GM12878 (cell line): ENCODE measurements at regions not wholly inside any gene's neighbourhood (a gene's known extent, or its start where the extent isn't known, plus 50 kb on each side); places are given as distances from the start of the nearest gene placed in this dataset.
A peak's percentile ranks its signal among the peaks of the same experiment; 100 is the strongest.

ENCODE experiments used
- CEBPB ChIP-seq, 2 experiments: fragments of 150-350 bp in 1 of 2; IDR thresholded peaks; 2 replicates each; pipeline ENCODE4 v1.6.1; 2012 to 2014; ENCODE audit warnings: low read depth in 2 of 2, low read length in 2 of 2, borderline replicate concordance in 1 of 2, inconsistent platforms in 1 of 2
- CREB1 ChIP-seq: IDR thresholded peaks from 2 replicates; pipeline ENCODE4 v1.6.1; 2012; ENCODE audit warnings: low read depth, mild to moderate bottlenecking, inconsistent platforms
- JUND ChIP-seq: IDR thresholded peaks from 2 replicates; pipeline ENCODE4 v1.6.1; 2012; ENCODE audit warnings: low read depth, mild to moderate bottlenecking, low read length, improper control_type of control experiment, moderate library complexity
- KAT2A ChIP-seq: conservative IDR thresholded peaks from 2 replicates; pipeline ENCODE4 v1.6.1; 2011; ENCODE audit warnings: low read depth, low read length; ENCODE audit not compliant: control insufficient read depth
- MTA2 ChIP-seq: fragments of 450-650 bp; IDR thresholded peaks from 2 replicates; pipeline ENCODE4 v1.6.1; 2016; ENCODE audit warnings: low read depth, mild to moderate bottlenecking, moderate library complexity
- POLR2A ChIP-seq: IDR thresholded peaks from 2 replicates; pipeline ENCODE4 v1.6.1; 2011; ENCODE audit warnings: low read depth, mild to moderate bottlenecking, low read length
- RUNX3 ChIP-seq: IDR thresholded peaks from 2 replicates; pipeline ENCODE4 v1.6.1; 2012; ENCODE audit warnings: low read length, inconsistent platforms
- SIN3A ChIP-seq: IDR thresholded peaks from 2 replicates; pipeline ENCODE4 v1.6.1; 2012; ENCODE audit warnings: low read depth, low read length, improper control_type of control experiment
- TF ChIP-seq, protein P1 (sequence below): fragments of 450-650 bp; IDR thresholded peaks from 2 replicates; pipeline ENCODE4 v1.6.1; 2016; ENCODE audit warnings: mild to moderate bottlenecking
- TF ChIP-seq, protein P2 (sequence below), 3 experiments: IDR thresholded peaks in 2 of 3; conservative IDR thresholded peaks in 1 of 3; 2 replicates each; pipeline ENCODE4 v1.5.1; 2011; ENCODE audit warnings: low read depth in 3 of 3, low read length in 3 of 3, mild to moderate bottlenecking in 3 of 3, control low read depth in 2 of 3, moderate library complexity in 2 of 3, inconsistent platforms in 1 of 3, mixed read lengths in 1 of 3; ENCODE audit not compliant: control insufficient read depth in 2 of 3, insufficient read depth in 1 of 3; ENCODE audit errors: extremely low read depth in 1 of 3

DNA sequence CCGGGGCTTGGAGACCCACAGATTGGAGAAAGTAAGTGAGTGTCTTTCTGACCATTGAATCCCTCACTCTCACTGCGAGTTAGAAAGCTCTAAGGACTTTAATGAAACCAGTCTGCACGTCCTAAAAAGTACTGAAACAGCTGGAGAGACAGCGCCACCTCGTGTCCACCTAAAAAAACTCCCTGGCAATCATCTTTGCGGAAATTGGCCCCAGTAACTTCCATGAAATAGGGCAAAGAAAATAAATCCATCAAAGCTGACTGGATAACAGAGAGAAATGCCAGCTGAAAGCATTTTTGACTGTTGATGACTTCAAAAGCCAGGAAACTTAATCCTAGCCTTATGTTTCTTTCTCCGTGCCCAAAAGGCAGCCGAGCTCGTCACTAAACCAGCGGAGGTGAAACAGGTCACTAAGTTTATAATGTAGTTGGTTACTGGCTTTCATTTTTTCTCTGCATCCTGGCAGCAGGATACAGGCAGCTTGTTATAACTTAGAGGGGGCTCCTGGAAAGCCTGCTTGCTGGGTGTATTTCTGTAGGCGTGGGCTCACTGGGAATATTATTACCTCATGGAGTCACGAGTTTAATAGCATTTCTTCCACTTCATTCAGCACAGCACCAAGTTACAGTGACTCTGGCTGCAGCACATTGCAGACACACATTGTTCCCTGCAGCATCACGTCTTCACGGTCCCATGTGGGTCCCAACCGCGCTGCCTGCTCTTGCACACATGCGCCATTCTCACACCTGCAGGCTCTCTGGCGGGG lies 266.5 kb downstream of the HRH4 start:
- TF ChIP-seq CEBPB (IDR thresholded peaks at IDR 0.05; ENCODE audit: borderline replicate concordance in 1 of 2, low read depth in 2 of 2, low read length in 2 of 2) (no peak), MTA2 (no peak), CREB1 (no peak), KAT2A (no peak), JUND (no peak), POLR2A (no peak), RUNX3 (no peak), SIN3A (no peak)
- TF ChIP-seq, protein P1, sequence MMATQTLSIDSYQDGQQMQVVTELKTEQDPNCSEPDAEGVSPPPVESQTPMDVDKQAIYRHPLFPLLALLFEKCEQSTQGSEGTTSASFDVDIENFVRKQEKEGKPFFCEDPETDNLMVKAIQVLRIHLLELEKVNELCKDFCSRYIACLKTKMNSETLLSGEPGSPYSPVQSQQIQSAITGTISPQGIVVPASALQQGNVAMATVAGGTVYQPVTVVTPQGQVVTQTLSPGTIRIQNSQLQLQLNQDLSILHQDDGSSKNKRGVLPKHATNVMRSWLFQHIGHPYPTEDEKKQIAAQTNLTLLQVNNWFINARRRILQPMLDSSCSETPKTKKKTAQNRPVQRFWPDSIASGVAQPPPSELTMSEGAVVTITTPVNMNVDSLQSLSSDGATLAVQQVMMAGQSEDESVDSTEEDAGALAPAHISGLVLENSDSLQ = no peak
- TF ChIP-seq, protein P2, sequence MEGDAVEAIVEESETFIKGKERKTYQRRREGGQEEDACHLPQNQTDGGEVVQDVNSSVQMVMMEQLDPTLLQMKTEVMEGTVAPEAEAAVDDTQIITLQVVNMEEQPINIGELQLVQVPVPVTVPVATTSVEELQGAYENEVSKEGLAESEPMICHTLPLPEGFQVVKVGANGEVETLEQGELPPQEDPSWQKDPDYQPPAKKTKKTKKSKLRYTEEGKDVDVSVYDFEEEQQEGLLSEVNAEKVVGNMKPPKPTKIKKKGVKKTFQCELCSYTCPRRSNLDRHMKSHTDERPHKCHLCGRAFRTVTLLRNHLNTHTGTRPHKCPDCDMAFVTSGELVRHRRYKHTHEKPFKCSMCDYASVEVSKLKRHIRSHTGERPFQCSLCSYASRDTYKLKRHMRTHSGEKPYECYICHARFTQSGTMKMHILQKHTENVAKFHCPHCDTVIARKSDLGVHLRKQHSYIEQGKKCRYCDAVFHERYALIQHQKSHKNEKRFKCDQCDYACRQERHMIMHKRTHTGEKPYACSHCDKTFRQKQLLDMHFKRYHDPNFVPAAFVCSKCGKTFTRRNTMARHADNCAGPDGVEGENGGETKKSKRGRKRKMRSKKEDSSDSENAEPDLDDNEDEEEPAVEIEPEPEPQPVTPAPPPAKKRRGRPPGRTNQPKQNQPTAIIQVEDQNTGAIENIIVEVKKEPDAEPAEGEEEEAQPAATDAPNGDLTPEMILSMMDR (IDR thresholded peaks at IDR 0.05 in 2 of 3, conservative IDR thresholded peaks at IDR 0.05 in 1 of 3; ENCODE audit: control insufficient read depth in 2 of 3, extremely low read depth in 1 of 3, insufficient read depth in 1 of 3, low read depth in 3 of 3, low read length in 3 of 3) = peak; percentile 74 to 79 (median 78)
